ENCODE measurements at regions not wholly inside any gene's neighbourhood (a gene's known extent, or its start where the extent isn't known, plus 50 kb on each side); places are given as distances from the start of the nearest gene placed in this dataset.

GRCh38 chr6:86215323-86215722 lies 572.6 kb upstream of the SYNCRIP start:
- TF ChIP-seq CTCF (IDR thresholded peaks at IDR 0.05) (no peak), POLR2A (IDR thresholded peaks at IDR 0.05) (no peak)

All from right lobe of liver (tissue), 4 donors.